Fibroblast of upper back skin (primary cell): ENCODE measurements at regions not wholly inside any gene's neighbourhood (a gene's known extent, or its start where the extent isn't known, plus 50 kb on each side); places are given as distances from the start of the nearest gene placed in this dataset.

Experiments used
- DNase-seq: peaks from one replicate; pipeline ENCODE4 v3.0.0-alpha.2; 2013

DNA sequence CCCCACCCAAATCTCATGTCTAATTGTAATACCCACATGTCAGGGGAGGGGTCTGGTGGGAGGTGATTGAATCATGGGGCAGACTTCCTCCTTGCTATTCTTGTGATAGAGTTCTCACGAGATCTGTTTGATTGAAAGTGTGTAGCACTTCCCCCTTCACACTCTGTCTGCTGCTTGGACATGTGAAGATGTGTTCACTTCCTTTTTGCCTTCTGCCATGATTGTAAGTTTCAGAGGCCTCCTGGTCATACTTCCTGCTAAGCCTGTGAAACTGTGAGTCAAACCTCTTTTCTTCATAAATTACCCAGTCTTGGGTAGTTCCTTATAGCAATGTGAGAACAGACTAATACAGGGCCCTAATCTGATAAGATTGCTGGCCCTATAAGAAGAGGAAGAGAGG, 1514.8 kb downstream of the RPA4 start:
- no peak for DNase-seq

GRCh38 chrX:98405376-98405775, 1521.7 kb downstream of the RPA4 start:
- no peak for DNase-seq

GRCh38 chrX:98407584-98407983, 1523.9 kb downstream of the RPA4 start:
- DNase-seq: no peak

DNA sequence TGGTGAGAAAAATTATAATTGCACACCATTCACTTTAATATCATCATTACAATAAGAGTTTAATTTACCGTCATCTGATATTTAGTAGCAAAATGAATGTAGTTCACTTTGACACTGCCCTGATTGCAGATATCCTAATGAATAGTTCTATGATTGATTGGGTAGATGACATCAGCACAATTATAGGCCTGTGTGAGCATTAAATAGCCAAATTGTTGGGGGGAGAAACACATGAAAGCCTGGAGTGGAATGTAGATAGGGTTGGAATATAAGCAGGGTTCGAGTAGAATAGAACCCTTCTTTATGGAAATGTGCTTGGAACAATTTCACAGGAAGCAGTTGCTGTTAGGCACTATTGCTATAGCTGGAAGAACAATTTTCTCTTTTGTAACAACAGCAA, 1526.2 kb downstream of the RPA4 start:
- DNase-seq: no peak

GRCh38 chrX:98412058-98412457, 1528.3 kb downstream of the RPA4 start:
- DNase-seq: no peak

GRCh38 chrX:98422536-98422935, 1538.8 kb downstream of the RPA4 start:
- no peak for DNase-seq

GRCh38 chrX:98432413-98432812, 1548.7 kb downstream of the RPA4 start:
- DNase-seq: no peak

DNA sequence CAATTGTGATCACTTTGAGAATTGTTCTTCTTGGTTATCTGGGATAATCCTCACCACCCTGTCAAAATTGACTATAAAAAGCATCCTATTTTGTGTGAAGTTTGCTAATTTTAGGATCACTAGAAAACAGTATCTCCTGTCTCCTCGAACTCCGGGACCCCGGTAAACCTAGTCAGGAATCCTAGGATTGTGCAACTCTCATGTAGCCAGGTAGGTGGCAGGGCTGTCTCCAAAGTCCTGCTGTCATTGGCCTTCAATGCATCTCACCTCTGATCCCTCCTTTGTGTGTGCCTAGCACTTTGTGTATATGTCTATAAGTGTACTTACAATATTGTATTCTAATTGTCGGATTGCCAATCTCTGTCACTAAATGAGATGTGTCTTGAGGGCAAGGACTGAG, 1564.8 kb downstream of the RPA4 start:
- no peak for DNase-seq

DNA sequence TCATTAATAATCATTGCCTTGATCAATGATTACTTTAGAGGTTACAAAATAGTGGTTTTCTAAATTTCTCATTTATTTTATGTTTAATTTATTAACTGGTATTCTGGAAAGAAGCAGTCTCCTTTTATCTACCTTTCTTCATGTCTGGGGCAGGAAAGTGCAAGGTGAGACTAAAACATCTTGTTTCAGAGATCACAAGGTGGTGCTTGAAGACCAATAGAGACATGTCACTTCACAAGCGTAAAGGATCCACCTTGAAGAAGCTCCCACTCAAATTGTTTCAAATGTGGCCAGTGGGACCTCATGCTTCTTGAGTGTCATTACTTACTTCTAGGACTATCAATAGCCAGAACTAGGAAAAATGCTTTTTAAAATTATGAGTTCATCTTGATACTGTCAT, 1568.7 kb downstream of the RPA4 start:
- no peak for DNase-seq

- DNase-seq: peak; percentile 1
Measured at GRCh38 chrX:98459669-98460068, 1576.0 kb downstream of the RPA4 start.

- DNase-seq: no peak
Measured at GRCh38 chrX:98480606-98481005, 1596.9 kb downstream of the RPA4 start.

DNA sequence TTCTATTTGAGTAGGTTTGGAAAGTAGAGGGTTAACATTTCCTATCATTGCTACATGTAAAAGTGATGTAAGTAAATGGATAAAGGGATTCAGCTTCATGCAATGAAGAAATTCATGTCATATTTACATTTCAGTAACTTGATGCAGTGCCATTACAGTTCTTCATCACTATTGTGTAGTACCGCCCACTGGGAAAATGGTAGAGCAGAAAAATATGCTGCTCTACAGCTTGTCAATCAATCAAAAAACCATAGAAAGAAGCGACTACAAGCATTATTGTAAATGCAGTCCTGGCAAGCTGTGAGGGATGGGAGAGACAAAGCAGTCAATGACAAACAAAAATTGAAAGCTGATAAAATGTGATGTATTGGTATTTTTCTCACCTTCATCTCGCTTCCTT, 1597.9 kb downstream of the RPA4 start:
- no peak for DNase-seq

GRCh38 chrX:98490670-98491069, 1607.0 kb downstream of the RPA4 start:
- DNase-seq: no peak

DNA sequence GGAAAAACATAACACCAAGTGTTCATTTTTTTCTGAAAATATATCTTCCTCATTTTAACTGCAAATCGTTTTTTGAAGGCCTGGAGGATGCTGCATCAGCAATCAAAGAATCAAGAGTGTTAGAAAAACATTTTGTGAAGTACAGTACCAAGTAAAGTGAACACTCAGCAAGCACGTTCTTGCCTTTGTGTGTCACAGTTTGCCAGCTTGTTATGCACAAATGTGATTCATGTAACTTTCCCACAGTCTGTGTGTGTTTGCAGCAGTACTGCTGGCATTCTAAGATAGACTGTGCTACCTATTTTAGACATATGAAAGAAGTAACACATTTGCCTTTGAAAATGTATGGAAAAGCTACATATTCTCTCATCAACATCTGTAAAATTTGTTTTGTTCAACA, 1617.7 kb downstream of the RPA4 start:
- DNase-seq: no peak

DNA sequence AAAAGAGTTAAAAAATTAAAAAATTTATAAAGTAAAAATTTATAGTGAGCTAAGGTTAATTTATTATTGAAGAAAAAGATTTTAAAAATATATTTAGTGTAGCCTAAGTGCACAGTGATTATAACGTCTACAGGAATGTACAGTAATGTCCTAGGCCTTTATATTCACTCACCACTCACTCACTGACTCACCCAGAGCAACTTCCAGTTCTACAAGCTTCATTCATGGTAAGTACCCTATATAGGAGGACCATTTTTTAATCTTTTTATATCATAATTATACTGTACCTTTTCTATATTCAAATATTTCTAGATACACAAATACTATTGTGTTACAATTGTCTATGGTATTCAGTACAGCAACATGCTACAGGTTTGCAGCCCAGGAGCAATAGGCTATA, 1623.2 kb downstream of the RPA4 start:
- no peak for DNase-seq

DNA sequence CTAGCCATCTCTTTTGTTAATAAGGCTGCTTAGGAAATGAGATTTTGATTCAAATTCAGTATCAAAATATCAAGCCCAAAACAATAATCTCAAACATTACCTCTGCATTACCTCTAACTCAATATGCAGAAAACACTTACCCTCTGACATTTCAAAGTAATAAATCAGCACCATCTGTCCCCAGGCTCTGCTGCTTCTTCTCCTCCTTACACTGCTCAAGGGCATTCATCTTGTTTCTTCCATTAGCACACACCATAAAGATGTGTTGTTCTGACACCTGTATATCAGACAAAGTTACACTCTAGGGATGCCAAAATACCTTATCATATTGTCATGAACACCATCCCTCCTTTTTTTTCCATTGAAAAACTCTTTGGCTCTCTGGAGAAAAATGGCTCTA, 1630.3 kb downstream of the RPA4 start:
- DNase-seq: no peak

GRCh38 chrX:98516120-98516519, 1632.4 kb downstream of the RPA4 start:
- DNase-seq: no peak

DNA sequence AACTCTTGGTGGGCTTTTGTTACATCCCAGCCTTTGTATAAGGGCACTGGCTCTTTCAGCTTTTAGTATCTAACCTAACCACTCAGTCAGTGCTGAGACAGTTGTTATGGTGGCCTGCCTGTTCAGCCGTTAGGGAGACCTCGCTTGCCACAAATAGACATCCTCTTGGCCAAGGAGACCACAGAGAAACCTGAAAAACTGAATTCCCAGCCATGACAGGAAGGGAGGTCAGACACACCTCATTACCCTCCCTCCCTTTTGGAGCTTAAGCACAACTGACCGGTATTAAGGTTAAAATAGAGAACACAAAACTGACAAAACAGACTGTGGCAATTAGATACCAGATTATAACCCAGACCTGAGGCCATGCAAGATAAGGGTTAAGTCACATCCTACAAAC, 1639.3 kb downstream of the RPA4 start:
- DNase-seq: no peak

DNA sequence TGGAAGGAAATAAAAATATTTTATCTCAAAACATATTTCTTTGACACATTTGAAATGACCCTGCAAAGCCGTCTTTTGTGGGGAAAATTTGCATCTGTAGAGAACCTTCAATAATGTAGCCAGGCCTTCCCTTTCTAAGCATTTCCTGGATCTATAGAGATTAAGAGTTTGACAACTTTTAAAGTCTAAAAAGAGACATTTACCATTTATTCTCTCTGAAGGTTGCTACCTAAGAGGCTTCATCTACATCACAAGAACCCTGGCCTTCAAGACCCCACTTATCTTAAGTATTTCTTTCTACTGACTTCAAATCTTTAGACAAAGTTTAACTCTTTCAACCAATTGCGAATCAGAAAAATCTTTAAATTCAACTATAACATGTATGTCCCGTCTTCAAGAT, 1639.8 kb downstream of the RPA4 start:
- no peak for DNase-seq

DNA sequence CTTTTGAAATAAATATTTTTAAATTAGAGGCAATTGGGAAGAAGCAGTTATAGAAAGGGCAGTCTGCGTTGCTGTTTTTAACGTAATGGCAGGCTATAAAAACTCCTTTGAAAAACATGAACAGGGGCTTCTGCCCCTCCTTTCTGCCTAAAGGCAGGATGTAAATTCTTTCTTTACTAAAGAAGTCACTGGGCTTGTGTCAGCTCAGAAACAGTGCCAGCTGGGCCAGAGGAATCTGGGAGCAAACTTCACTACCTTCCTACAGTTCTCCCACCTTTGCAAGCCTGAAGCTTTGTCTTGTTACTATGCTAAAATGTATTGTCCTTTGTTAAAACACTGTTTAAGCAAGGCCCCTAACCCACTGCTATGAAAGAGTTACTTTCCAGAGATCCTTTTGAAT, 1664.8 kb downstream of the RPA4 start:
- no peak for DNase-seq

- no peak for DNase-seq
Measured at GRCh38 chrX:98568795-98569194, 1685.1 kb downstream of the RPA4 start.

- no peak for DNase-seq
Measured at GRCh38 chrX:98605941-98606340, 1722.2 kb downstream of the RPA4 start.

DNA sequence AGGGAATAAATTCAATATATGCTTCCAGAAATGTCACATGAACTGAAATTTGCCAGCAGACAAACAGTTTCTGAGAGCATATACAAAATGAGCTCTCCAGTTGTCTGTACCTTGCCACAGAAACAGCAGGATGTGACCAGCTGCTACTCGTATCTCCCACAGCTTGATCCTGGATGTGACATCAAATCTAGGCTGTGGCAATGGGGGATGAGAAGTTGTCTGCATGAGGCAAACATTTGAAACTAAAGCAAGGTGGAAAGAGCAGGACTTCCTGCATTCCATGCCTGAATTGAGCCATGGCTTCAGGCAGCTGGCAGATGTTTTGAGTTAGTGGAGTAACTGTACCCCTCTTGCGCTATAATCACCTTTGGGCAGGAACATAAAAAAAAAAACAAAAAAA, 1724.0 kb downstream of the RPA4 start:
- DNase-seq: no peak

GRCh38 chrX:98627645-98628044, 1743.9 kb downstream of the RPA4 start:
- no peak for DNase-seq

GRCh38 chrX:98637451-98637850, 1753.7 kb downstream of the RPA4 start:
- no peak for DNase-seq

DNA sequence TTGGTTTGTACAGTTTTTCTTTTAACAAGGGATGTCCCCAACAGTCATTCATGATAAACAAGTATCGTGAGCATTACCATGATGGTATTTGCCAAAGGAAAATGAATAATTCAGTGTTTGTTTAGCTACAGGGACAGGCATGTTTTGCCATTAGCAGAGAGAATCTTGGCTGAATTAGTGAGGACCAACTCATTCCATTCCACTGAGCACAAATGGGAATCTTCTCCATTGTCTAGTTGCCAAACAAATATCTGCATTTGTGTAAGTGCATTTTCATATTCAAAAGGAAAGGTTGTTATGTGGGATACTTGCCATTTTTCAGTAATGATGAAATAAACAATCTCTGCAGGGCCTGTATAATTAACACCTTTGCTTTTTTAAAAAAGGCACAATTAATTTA, 1762.6 kb downstream of the RPA4 start:
- no peak for DNase-seq
